Panc1 (cell line): ENCODE measurements at regions not wholly inside any gene's neighbourhood (a gene's known extent, or its start where the extent isn't known, plus 50 kb on each side); places are given as distances from the start of the nearest gene placed in this dataset.

Experiments
- ATAC-seq: fragments of 200-7000 bp; cut with Tn5 transposase; 2 replicates; pipeline ENCODE4 v1.9.1; 2020; ENCODE audit warnings: mild to moderate bottlenecking, moderate library complexity
- BruUV-seq: library from RNA; stranded (reverse); fragments of 400-500 nt; replicated peaks from 2 replicates; lab custom pipeline; 2021; lab: Mats Ljungman, UMichigan
- CTCF ChIA-PET: fragments of 300-600 bp; sonication (Branson Sonifier 250); formaldehyde crosslinking; loops from one replicate; lab custom pipeline; 2022; ENCODE audit warnings: antibody characterized with exemption; lab: Charles Lee
- POLR2A ChIA-PET: fragments of 300-600 bp; sonication (Branson Sonifier 250); formaldehyde crosslinking; loops from one replicate; lab custom pipeline; 2022; ENCODE audit warnings: antibody characterized with exemption; lab: Charles Lee
- DNase-seq: peaks from one replicate; pipeline ENCODE4 v3.0.0-alpha.2; 2010; ENCODE audit warnings: low read depth, low spot score
- H3K27ac ChIP-seq: 2 replicates; pipeline ENCODE4 v1.5.1; 2011; ENCODE audit warnings: mild to moderate bottlenecking, low read length, inconsistent platforms
- H3K27me3 ChIP-seq: fragments of 200-500 bp; sonication (Bioruptor generic); 2 replicates; pipeline ENCODE4 v1.6.0; 2014; ENCODE audit warnings: low read length, inconsistent platforms; ENCODE audit not compliant: control insufficient read depth, insufficient read depth
- H3K36me3 ChIP-seq: fragments of 200-500 bp; sonication (Bioruptor generic); 2 replicates; pipeline ENCODE4 v1.5.1; 2014; ENCODE audit warnings: inconsistent platforms, mild to moderate bottlenecking, low read length, moderate library complexity; ENCODE audit not compliant: control insufficient read depth, insufficient read depth
- H3K4me1 ChIP-seq: 2 replicates; pipeline ENCODE4 v1.5.1; 2011; ENCODE audit warnings: inconsistent platforms, mild to moderate bottlenecking, low read length, moderate library complexity; ENCODE audit not compliant: control insufficient read depth, insufficient read depth
- H3K4me3 ChIP-seq, 2 experiments: 2 replicates each; pipeline ENCODE4 v1.5.1; 2011 to 2012; ENCODE audit warnings: low read depth in 2 of 2, low read length in 2 of 2, mild to moderate bottlenecking in 2 of 2, inconsistent platforms in 1 of 2, moderate library complexity in 1 of 2
- H3K9me3 ChIP-seq: fragments of 200-500 bp; sonication (Bioruptor generic); 2 replicates; pipeline ENCODE4 v1.5.1; 2014; ENCODE audit warnings: low read depth, mild to moderate bottlenecking, inconsistent platforms, low read length, moderate library complexity; ENCODE audit not compliant: control insufficient read depth, insufficient read depth
- POLR2AphosphoS5 ChIP-seq: IDR thresholded peaks from 2 replicates; pipeline ENCODE4 v1.6.1; 2012; ENCODE audit warnings: mild to moderate bottlenecking, low read depth, low read length, moderate library complexity
- SIN3A ChIP-seq: IDR thresholded peaks from 2 replicates; pipeline ENCODE4 v1.6.1; 2012; ENCODE audit warnings: low read depth, mild to moderate bottlenecking, low read length, moderate library complexity, borderline replicate concordance; ENCODE audit not compliant: insufficient read depth
- TCF7L2 ChIP-seq: IDR thresholded peaks from 2 replicates; pipeline ENCODE4 v1.6.1; 2011; ENCODE audit warnings: mild to moderate bottlenecking, low read depth, low read length, inconsistent platforms
- in situ Hi-C: cut with HindIII; loops from 2 replicates; pipeline ENCODE4 v1.10.0; 2016; ENCODE audit warnings: low sequenced_read_pairs, low pct_unique_long_range_greater_than_20kb
- intact Hi-C: fragments of 100-400 bp; cut with micrococcal nuclease; formaldehyde crosslinking; loops from one replicate; pipeline ENCODE4 v1.10.0; 2022; ENCODE audit not compliant: unreplicated experiment
- TF ChIP-seq, protein P1 (sequence below), 2 experiments: IDR thresholded peaks; 2 replicates each; pipeline ENCODE4 v1.6.1; 2011 to 2012; ENCODE audit warnings: low read depth in 2 of 2, control low read depth in 1 of 2, low read length in 1 of 2, mild to moderate bottlenecking in 1 of 2, moderate library complexity in 1 of 2; ENCODE audit not compliant: insufficient read depth in 1 of 2
- TF ChIP-seq, protein P2 (sequence below): fragments of 450-650 bp; IDR thresholded peaks from 2 replicates; pipeline ENCODE4 v1.5.1; 2017; ENCODE audit warnings: mild to moderate bottlenecking

DNA sequence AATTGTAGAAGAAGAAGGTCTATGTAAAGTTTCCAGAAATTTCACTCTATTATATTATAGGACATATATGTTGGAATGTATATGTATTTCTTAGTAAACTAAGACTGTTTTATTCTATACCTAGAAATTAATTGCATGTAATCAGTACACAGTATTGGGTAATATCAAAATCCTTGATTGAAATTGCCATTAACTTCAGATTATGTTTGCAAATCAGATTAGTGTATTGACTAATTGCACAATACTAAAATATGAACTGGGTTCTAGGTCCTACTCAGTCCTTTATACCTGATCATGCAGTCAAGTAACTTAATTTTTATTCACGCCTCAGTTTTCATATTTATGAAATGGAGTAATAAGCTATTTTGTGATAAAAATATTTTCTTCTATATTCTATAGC is 950.3 kb upstream of the ADGRL3 start:
- H3K27me3 ChIP-seq: no peaks in the 10 kb centered on the region
- no peak for DNase-seq
- H3K36me3 ChIP-seq: no peaks in the 10 kb centered on the region
- ChIA-PET POLR2A (no interaction called here), CTCF (no interaction called here)
- ATAC-seq: no peak
- TF ChIP-seq TCF7L2 (no peak), SIN3A (no peak), POLR2AphosphoS5 (no peak)
- TF ChIP-seq, protein P1, sequence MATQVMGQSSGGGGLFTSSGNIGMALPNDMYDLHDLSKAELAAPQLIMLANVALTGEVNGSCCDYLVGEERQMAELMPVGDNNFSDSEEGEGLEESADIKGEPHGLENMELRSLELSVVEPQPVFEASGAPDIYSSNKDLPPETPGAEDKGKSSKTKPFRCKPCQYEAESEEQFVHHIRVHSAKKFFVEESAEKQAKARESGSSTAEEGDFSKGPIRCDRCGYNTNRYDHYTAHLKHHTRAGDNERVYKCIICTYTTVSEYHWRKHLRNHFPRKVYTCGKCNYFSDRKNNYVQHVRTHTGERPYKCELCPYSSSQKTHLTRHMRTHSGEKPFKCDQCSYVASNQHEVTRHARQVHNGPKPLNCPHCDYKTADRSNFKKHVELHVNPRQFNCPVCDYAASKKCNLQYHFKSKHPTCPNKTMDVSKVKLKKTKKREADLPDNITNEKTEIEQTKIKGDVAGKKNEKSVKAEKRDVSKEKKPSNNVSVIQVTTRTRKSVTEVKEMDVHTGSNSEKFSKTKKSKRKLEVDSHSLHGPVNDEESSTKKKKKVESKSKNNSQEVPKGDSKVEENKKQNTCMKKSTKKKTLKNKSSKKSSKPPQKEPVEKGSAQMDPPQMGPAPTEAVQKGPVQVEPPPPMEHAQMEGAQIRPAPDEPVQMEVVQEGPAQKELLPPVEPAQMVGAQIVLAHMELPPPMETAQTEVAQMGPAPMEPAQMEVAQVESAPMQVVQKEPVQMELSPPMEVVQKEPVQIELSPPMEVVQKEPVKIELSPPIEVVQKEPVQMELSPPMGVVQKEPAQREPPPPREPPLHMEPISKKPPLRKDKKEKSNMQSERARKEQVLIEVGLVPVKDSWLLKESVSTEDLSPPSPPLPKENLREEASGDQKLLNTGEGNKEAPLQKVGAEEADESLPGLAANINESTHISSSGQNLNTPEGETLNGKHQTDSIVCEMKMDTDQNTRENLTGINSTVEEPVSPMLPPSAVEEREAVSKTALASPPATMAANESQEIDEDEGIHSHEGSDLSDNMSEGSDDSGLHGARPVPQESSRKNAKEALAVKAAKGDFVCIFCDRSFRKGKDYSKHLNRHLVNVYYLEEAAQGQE (IDR thresholded peaks at IDR 0.05; ENCODE audit: insufficient read depth in 1 of 2, low read depth in 2 of 2, low read length in 1 of 2): no peak
- TF ChIP-seq, protein P2, sequence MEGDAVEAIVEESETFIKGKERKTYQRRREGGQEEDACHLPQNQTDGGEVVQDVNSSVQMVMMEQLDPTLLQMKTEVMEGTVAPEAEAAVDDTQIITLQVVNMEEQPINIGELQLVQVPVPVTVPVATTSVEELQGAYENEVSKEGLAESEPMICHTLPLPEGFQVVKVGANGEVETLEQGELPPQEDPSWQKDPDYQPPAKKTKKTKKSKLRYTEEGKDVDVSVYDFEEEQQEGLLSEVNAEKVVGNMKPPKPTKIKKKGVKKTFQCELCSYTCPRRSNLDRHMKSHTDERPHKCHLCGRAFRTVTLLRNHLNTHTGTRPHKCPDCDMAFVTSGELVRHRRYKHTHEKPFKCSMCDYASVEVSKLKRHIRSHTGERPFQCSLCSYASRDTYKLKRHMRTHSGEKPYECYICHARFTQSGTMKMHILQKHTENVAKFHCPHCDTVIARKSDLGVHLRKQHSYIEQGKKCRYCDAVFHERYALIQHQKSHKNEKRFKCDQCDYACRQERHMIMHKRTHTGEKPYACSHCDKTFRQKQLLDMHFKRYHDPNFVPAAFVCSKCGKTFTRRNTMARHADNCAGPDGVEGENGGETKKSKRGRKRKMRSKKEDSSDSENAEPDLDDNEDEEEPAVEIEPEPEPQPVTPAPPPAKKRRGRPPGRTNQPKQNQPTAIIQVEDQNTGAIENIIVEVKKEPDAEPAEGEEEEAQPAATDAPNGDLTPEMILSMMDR: no peak
- H3K27ac ChIP-seq: no peak overlapping the region
- no TSS peak for BruUV-seq
- H3K4me1 ChIP-seq: no peaks in the 10 kb centered on the region
- intact Hi-C loops: loop anchor here (10.0 kb wide), 1 partner anchor 55 kb away; no protein-coding TSS in a partner anchor
- no peaks in the 10 kb centered on the region for H3K9me3 ChIP-seq
- in situ Hi-C loops: no loop called here
- H3K4me3 ChIP-seq: no peak overlapping the region

DNA sequence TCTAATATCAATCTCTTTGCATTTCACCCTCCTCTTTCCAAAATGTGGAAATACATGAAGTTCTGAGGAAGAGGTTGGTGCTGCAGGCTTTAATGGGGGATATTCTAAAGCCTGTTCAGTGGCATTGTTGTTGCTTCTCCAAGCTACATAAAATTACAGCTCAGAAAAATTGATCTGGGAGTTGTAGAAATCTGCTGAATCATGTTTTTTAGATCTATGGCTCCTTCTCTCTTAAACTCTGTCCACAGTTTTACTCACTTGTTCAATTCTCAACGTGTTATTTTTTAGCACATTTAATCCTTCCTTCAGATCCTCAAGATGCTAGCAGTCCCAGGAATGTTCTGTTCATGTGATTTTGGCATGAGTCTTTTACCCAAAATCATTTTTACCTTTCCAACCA is 949.5 kb upstream of the ADGRL3 start:
- intact Hi-C loops: no loop called here
- TF ChIP-seq, protein P2: no peak
- TF ChIP-seq POLR2AphosphoS5 (no peak), TCF7L2 (no peak), SIN3A (no peak)
- TF ChIP-seq, protein P1 (IDR thresholded peaks at IDR 0.05; ENCODE audit: insufficient read depth in 1 of 2, low read depth in 2 of 2, low read length in 1 of 2): no peak
- no peaks in the 10 kb centered on the region for H3K36me3 ChIP-seq
- ATAC-seq (no peak), DNase-seq (no peak)
- no peaks in the 10 kb centered on the region for H3K27me3 ChIP-seq
- no TSS peak for BruUV-seq
- H3K9me3 ChIP-seq: no peaks in the 10 kb centered on the region
- no peaks in the 10 kb centered on the region for H3K4me1 ChIP-seq
- no peak overlapping the region for H3K27ac ChIP-seq
- CTCF ChIA-PET: no interaction called here
- POLR2A ChIA-PET: no interaction called here
- H3K4me3 ChIP-seq: no peak overlapping the region
- in situ Hi-C loops: no loop called here
